Ammon's horn (tissue), 1 donor: ENCODE measurements at regions not wholly inside any gene's neighbourhood (a gene's known extent, or its start where the extent isn't known, plus 50 kb on each side); places are given as distances from the start of the nearest gene placed in this dataset.
A peak's percentile ranks its signal among the peaks of the same experiment; 100 is the strongest.

Experiments used
- DNase-seq: peaks from one replicate; pipeline ENCODE4 v3.0.0-alpha.2; 2016; ENCODE audit warnings: low spot score

DNA sequence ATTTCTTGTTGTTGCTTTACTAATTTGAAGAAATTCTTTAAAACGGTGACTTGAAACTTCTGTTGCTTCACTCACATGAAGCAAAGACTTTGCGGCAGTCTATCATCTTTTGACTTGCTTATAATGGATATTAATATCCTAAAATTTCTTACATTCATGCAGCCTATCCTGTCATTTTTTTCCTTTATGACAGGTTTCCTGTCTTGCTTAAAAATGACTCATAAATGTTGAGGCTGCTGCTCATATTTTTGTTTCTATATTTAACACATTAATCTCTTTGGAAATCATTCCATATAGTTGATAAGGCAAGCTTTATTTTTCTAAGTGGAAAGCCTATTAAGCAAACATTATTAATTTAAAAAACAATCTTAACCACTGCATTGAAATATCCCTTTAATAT, 176.6 kb upstream of the GALNTL6 start:
- no peak for DNase-seq

DNA sequence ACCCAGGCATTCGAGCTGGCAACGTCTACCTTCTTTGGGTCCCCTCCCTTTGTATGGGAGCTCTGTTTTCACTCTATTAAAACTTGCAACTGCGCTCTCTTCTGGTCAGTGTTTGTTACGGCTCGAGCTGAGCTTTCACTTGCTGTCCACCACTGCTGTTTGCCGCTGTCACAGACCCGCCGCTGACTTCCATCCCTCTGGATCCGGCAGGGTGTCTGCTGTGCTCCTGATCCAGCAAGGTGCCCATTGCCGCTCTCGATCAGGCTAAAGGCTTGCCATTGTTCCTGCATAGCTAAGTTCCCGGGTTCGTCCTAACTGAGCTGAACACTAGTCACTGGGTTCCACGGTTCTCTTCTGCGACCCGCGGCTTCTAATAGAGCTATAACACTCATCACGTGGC, 183.5 kb upstream of the GALNTL6 start:
- no peak for DNase-seq

DNA sequence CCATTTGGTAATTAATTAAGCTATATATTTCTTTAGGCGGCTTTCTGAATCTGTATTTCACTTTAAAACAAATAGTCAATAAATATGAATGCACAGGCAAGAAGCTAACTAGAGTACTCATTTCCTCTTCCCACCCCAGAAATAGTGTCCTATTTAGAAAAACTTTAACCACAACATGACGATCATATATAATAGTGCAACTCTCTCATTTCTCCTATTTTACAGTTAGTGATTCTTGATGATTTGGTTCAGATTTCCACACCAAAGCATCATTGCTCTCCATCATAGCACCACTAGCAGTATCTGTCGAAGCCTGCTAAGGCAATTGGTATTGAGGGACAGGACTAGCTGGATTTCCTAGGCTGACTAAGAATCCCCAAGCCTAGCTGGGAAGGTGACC, 184.0 kb upstream of the GALNTL6 start:
- no peak for DNase-seq

DNA sequence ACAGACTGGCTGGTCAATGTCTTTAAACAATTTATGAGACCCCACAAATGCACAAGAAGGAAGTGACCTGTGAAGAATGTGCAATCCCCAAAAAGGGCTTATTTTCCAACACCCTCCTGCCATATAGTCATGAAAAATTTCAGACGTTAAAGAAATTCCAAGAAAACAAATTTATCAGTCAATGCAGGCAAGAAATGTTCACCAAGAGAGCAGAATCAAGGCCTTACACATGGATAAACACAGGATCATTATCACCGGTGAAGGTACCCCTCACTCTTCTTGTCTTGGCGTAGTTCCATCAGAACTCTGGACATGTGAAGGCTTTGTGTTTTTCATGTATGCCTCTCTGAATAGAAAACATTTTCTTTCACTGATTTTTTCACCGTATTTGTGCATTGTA, 186.7 kb upstream of the GALNTL6 start:
- DNase-seq = no peak

DNA sequence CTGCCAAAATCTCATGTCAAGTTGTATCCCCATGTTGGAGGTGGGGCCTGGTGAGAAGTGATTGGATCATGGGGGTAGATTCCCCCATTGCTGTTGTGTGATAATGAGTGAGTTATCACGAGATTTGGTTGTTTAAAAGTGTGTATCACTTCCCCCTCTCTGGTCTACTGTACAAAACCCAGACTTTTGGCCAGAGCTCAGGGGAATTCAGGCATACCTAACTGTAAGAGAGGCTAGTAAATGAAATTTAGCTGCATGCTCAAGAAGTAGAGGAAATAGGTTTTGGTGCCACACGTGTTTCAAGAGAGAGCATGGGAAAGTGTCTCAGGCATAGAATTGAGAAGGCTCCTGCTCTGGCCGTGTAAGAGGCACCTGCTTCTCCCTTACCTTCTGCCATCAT, 190.5 kb upstream of the GALNTL6 start:
- no peak for DNase-seq

DNA sequence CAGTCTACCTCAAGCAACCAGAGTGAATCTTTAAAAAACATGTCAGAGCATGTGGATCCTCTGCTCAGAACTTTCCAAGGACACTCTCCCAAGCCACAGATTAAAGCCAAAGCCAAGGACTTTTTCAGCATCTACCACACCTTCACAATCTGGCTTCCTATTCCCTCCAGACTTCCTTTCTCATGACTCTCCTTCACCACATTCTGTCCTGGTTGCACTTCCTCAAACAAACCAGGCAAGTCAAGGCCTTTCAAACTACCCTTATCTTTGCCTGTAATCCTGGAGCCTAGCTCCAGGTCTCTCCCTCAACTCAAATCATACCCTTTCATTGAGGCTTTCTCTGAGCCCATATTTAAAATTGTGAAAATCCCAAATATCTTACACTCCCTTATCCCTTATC, 191.6 kb upstream of the GALNTL6 start:
- peak; percentile 23 for DNase-seq

DNA sequence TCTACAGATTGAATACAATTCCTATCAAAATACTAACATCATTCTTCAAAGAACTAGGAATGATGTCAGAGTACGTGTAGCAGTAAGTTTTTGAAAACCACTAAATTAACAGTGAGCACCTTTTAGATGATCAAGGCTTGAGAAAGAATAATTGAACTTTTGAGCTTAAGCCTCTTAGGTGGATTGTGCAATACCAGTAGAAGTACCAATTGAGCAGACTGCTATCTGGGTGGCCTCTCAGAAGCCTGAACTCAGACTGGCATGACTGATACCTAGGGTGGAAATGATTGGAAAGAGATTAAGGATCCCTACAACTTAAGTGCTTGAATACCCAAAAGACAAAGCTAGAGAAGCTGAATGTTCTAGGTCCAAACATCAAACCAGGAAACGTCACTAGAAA, 200.3 kb upstream of the GALNTL6 start:
- DNase-seq = no peak

DNA sequence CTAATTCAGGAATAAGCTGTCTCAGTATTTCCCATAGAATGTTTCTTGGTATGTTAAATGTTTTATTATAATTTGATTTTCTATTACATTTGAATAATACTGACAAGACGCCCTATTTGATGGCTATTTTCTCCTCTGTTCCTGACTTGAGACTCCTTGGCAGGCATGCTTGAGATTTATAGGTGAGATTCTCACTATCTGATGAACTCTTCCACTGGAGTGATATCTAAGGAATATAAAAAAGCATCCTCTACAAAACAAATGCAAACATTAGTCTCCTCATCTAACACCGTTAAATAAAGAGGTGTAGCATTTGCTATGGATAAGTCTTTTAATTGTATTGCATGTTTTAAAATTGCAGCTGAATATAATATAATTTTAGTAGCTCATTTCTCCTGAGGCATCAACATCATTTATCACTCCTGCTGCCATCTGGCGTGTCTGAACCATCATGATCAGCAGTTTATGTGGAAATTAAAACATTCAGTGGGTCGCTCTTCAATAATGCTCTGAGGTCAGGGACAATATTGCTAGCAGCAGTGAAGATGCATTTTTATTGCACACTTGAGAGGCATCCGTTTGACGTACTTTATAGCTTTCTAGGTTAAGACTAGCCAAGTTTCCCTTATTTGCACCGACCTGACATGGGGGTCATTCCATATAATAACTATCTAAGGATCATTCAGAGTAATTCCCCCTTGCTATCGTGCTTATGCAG, 210.4 kb upstream of the GALNTL6 start:
- DNase-seq = peak; percentile 13

DNA sequence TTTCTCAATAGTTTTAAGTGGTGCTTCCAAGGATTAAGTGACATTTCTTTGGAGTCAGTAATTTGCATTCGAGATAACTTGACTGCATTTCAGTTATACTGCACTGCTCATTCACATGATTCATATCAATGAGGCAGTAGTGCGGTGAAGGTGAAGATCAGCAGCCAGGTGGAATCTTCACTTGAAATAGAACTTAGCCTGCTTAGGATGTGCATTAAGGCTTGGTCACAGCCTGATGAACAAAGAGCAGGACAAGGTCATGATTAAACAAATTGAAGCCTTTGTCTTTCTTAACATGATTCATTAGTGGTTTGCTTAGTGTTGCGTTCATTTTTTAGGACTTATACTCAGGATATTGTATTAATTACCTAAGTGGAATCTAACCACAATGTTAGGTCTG, 212.1 kb upstream of the GALNTL6 start:
- no peak for DNase-seq

DNA sequence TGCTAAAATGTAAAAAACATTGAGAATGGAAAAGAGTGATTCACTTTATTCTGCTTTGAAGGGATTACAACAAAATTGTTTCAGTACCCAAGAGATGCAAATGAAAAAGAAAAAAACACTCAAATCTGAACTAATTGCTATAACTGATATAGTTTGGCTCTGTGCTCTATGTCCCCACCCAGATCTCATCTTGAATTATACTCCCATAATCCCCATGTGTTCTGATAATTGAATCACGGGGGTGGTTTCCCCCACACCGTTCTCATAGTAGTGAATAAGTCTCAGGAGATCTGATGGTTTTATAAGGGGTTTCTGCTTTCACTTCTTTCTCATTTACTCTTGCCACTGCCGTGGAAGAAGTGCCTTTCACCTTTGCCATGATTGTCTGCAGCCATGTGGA, 213.6 kb upstream of the GALNTL6 start:
- no peak for DNase-seq

DNA sequence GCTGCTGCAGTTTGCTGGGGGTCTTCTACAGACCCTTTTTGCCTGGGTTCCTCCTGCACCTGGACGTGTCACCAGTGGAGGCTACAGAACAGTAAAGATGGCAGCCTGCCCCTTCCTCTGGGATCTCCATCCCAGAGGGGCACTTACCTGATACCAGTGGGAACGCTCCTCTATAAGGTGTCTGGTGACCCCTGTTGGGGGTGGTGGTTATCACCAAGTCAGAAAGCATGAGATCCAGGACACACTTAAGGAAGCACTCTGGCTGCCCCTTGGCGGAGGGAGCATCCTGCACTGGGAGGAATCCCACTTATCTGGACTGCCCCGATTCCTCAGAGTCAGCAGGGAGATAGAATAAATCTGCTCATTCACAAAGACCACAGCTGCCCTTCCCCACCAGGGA, 218.9 kb upstream of the GALNTL6 start:
- DNase-seq = no peak

DNA sequence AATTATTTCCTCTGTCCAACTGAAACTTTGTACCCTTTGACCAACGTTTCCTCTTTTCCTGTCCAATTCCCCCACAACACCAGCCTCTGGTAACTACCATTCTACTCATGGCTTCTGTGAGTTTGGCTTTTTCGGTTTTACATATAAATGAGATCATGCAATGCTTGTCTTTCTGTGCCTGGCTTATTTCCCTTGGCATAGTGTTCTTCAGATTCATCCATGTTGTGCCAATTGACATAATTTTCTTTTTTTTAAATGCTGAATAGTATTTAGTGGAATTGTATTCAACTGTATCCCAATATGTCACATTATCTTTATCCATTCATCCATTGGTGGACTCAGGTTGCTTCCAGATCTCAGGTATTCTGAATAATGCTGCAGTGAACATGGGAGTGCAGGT, 222.5 kb upstream of the GALNTL6 start:
- DNase-seq = no peak

DNA sequence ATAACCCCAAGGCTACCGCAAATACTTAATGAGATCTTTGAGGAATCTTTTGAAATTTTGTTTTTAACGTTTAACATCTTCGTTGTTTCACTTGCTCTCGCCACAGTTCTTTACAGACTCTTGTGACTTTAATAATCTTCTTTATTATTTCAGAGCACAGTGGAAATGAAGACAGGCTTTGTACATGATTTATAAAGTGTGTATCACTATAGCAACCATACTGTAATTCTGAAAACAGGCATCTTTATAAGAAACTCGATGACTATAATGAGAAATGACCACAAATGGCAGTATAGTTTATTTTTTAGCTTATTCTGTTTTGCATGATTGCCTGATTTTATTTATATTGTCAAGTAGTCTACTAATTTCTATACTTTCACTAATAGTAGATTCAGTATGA, 224.4 kb upstream of the GALNTL6 start:
- DNase-seq = no peak

DNA sequence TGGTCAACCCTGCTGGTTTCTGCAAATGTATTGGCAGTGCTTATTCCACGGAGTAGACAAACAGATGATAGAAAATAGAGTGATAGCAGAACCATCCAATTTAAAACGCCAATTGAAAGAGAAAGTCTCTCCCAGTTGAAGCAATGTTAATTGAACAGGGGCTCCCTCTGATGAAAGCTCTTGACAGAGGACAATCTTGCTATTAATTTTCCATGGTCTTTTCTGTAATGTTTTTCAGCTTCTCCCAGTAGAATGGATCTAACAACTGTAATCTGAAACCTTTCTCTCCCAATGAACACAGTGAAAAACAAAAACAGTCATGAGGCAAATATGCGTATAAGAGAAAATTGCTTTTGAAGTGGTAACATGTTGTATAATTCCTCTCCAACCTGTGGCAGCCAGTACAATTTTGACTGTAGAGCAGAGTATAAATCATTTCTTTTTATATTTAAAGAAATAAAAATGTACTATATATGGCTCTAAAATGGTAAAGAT, 225.1 kb upstream of the GALNTL6 start:
- no peak for DNase-seq

DNA sequence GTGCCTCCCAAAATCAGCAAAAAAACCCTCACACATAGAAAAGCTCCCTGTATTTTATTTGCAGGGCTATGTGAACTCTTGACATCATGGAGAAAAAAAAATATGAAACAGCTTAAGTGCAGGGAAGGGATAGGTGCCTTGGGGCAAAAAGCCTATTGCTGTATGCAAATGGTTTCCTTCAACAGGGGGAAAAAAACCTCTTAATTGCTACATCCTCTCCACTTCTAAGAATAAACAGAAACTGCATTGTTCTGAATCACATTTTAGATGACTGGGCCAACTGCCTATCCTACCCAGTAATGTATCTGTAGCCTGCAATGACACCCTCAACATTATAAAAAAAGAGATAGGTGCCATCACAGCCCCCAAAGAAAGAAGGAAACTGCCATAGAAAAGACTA, 229.4 kb upstream of the GALNTL6 start:
- DNase-seq = no peak

DNA sequence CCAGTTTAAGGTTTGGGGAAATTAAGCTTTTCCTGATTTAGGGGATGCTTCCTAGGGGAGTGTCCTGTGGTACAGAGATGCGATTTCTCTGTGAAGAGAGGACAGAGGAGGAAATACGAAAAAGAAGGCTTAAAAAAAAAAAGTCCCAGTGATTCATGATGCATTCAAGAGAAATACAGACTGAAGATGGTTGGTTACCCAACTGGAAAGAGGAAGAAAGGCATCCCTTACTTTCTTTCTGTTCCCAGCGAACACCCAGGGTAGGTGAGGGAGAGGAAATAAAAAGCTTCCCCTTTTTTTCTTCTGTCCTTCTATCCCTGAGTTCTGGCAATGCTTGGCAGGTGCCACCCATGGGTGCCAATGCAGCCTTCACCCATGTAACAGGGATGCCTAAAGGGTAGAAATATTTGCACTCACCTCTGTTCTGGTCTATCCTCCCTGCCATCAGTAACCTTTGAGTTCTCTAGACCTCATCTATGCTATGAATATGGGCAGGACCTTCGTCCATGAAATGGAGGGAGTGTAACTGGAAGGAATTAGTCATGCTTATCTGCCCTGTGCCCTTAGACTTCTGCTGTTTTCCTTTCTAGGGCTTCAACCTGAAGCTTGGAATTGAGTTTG, 230.1 kb upstream of the GALNTL6 start:
- DNase-seq = no peak

DNA sequence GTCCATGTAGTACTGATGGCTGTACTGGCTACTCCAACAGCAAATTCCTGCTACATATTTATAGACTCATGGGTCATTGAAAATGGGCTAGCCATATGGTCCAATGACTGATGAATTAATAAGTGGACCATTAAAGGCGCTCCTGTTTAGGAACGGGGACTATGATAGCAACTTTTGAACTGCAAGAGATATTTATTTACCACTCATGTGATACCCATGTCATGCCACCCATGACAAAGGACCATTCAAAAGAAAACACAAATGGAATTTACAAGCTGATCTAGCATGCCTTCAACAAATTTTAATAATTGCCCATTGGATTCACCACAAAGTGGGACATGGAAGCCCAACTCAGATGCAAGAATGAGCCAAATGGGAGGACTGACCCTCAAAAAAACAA, 240.0 kb upstream of the GALNTL6 start:
- no peak for DNase-seq

DNA sequence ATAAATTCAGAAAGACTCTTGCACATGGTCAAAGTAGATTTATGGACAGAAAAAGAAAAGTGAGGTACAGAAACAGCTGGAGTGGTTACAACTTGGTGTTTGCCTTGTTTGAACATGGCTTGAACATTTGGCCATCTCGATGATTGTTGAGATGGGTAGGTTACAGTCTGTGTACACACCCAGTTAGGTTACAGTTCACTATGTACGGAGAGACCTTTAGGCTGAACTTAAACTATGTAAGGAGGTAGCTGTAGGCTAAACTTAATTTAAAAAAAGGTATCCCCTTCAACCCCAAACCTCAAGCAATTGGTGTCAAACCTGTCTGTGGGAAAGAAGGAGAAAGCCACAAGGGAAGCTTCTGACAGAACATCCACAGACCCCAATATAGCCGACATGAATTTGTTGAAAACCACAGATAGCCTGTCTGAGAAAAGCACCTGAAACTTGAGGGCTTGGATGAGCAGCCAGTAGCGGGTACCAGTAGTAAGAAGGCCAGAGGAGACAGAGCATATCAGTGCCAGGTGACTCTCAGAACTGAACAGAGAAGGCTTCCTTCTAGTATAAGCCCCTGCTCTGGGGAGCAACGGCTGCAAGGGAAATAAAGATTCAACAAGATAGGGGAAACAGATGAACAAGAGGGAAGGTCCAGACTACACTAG, 247.9 kb upstream of the GALNTL6 start:
- DNase-seq = no peak

DNA sequence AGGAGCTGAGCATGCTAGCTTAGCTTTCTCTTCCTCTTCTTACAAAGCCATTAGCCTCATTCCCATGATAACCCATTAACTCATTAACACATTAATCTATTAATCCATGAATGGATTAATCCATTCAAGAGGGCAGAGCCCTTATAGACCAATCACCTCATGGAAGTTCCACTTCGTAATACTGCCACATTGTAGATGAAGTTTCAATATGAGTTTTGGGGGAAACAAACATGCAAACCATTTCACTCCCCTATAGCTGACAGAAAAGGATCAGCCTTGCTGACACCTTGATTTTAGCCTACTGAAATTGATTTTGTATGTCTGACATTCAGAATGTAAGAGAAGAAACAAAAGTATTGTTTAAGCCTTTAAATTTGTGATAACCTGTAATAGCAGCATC, 251.8 kb upstream of the GALNTL6 start:
- DNase-seq = no peak

DNA sequence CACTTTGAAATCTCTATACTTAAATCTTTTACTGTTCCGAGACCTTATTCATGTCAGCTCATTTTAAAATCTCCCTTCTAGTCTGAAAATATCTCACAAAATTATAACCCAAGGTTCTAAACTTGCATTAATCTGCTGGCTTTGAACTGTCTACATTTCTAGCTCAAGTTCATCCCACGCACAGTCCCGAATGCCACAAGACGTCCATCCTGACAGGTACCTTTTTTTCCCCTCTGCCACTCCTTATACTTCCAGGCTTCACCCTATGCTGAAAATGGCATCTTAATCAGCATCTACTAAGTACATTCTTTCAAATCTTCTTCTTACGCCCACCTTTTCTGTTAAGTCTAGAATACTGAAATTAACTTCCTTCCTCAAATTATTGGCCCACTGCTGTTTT, 259.2 kb upstream of the GALNTL6 start:
- DNase-seq = no peak

DNA sequence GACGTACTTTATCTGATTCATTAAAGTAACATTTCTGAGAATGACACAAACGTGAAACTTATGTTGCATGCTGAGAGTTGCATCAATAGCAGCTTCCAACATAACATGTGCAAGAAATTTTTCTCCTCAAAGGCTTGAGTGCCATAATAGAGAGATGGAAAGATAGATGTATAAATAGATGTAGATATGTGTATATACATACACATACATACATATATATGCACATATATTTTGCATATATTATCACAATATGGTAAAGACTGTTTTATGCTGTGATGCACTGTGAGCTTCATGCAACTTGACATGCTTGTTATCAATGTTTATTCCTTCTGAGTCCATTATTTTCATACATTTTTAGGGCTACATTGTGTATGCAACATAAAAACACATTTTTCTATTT, 270.6 kb upstream of the GALNTL6 start:
- no peak for DNase-seq

DNA sequence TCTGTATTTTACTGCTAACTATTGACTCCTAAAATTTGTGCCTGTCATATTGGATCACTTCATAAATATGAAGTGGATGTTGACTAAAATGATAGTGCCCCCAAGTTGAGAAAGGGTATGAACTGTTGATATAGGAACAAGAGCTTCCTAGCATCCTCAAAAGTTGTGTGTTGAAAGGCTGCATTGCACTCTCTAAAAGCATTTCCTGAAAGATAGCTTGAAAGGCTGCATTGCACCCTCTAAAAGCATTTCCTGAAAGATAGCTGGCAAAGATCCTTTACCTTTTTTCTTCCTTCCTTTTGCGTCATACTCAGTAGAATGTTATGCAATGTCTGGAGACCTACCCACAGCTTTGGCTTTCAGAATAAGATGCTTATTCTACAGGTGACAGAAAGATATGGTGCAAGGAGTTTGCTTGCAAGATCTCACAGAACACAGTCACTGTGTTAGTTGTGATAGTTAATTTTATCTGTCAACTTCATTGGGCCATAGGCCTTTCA, 274.6 kb upstream of the GALNTL6 start:
- DNase-seq = no peak

DNA sequence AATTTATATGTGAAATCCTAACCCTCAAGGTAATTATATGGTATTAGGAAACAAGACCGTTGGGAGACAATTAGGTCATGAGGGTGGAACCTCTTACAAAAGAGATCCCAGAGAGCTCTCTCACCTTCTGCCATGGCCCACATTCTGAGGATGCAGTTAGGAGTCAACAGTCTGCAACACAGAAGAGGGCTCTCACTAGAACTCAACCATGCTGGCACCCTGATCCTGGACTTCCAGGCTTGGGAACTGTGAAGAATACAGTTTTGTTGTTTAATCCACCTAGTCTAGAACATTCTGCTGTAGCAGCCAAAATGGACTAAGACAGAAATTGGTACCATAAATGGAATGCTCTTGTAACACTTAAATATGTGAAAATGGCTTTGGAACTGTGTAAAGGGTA, 278.8 kb upstream of the GALNTL6 start:
- no peak for DNase-seq
